Pancreas (tissue), 10 donors: ENCODE measurements at regions not wholly inside any gene's neighbourhood (a gene's known extent, or its start where the extent isn't known, plus 50 kb on each side); places are given as distances from the start of the nearest gene placed in this dataset.

Source experiments
- ATAC-seq, 4 donors: fragments of 200-7000 bp; cut with Tn5 transposase; one replicate each; pipeline versions ENCODE4 v1.8.0 to v1.9.1; 2020; ENCODE audit warnings: mild to moderate bottlenecking in 4 of 4, moderate library complexity in 4 of 4
- DNase-seq, 6 donors: peaks; one replicate each; pipeline ENCODE4 v3.0.0-alpha.2; 2020
- FAIRE-seq: peaks from 2 replicates; lab custom pipeline; 2012; peaks lifted over from hg19 to GRCh38; lab: Jason Lieb, UNC
- H3K27ac ChIP-seq, 4 donors: fragments of 200-600 bp; sonication (generic); 1 replicate in 3 of 4; 2 replicates in 1 of 4; pipeline versions ENCODE4 v1.5.0 to v1.8.0; 2020
- H3K27me3 ChIP-seq, 4 donors: fragments of 200-600 bp; one replicate each; pipeline ENCODE4 v1.8.0; 2021
- H3K36me3 ChIP-seq, 3 donors: fragments of 200-600 bp; sonication (generic) in 1 of 3; one replicate each; pipeline versions ENCODE4 v1.5.0 to v1.8.0; 2020 to 2021
- H3K4me1 ChIP-seq, 3 donors: fragments of 200-600 bp; one replicate each; pipeline ENCODE4 v1.8.0; 2021
- H3K4me3 ChIP-seq, 4 donors: fragments of 200-600 bp; sonication (generic) in 2 of 4; one replicate each; pipeline versions ENCODE4 v1.5.0 to v1.8.0; 2020 to 2021
- H3K9me3 ChIP-seq, 4 donors: fragments of 200-600 bp; one replicate each; pipeline ENCODE4 v1.8.0; 2021
- WGBS, 2 donors: extraction: QIAGEN DNeasy Blood & Tissue Kit; methylation state at CpG; one replicate each; pipeline ENCODE4 v1.1.7; 2013; 5-methylcytosine and 5-hydroxymethylcytosine counted together
- intact Hi-C, 3 donors: fragments of 100-400 bp; cut with DNase I; formaldehyde crosslinking; loops; one replicate each; pipeline versions ENCODE4 v1.11.1 to v1.14.2; 2022
- TF ChIP-seq, protein P1 (sequence below), 4 donors: fragments of 200-600 bp; sonication (generic) in 3 of 4; IDR thresholded peaks; one replicate each; pipeline versions ENCODE4 v1.5.0 to v1.8.0; 2021; ENCODE audit warnings: antibody characterized with exemption in 4 of 4
- donor health status: healthy with polysubstance abuse.
- donor health status: DM: no; HTN: no; CAD: no; lungs with moderate emphysema.
- donor health status: DM: no; HTN: no; CAD: no.
- donor health status: control.
- donor health status: control.
- donor health status: Bipolar disorder and iron deficiency.
- donor health status: DM: yes; HTN: yes; CAD: no.
- donor health status: DM: no; HTN: no; CAD: no.
- donor health status: DM: no; HTN: no; CAD: no.
- donor health status: DM: yes; HTN: yes; CAD: no.

DNA sequence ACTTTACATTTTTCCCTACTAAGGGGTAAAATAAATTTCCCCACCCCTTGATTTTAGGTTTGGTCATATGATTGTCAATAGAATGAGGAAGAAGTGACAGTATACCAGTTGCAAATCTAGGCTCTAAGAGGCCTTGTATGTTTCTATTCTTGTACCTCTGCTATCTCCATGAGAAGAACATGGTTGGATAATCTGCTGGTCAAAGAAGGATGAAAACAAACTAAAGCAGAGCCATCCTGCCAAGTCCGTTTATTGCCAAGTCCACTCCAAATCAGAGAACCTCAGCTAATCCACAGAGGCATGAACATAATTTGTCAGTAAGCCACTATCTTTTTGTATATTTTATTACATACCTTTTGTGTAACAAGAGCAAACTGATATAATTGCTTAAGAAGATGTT, 98.0 kb downstream of the CRPPA start:
- no peaks in the 10 kb centered on the region for H3K9me3 ChIP-seq
- WGBS, 2 donors, result 79 to 87% methylated on average over 1 of the region's 1 CpG
- no peak overlapping the region for H3K27ac ChIP-seq
- no peak overlapping the region for H3K4me3 ChIP-seq
- DNase-seq (no peak), ATAC-seq (no peak), FAIRE-seq (no peak)
- TF ChIP-seq, protein P1, sequence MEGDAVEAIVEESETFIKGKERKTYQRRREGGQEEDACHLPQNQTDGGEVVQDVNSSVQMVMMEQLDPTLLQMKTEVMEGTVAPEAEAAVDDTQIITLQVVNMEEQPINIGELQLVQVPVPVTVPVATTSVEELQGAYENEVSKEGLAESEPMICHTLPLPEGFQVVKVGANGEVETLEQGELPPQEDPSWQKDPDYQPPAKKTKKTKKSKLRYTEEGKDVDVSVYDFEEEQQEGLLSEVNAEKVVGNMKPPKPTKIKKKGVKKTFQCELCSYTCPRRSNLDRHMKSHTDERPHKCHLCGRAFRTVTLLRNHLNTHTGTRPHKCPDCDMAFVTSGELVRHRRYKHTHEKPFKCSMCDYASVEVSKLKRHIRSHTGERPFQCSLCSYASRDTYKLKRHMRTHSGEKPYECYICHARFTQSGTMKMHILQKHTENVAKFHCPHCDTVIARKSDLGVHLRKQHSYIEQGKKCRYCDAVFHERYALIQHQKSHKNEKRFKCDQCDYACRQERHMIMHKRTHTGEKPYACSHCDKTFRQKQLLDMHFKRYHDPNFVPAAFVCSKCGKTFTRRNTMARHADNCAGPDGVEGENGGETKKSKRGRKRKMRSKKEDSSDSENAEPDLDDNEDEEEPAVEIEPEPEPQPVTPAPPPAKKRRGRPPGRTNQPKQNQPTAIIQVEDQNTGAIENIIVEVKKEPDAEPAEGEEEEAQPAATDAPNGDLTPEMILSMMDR (IDR thresholded peaks at IDR 0.05), result no peak
- intact Hi-C loops, result no loop called here
- no peaks in the 10 kb centered on the region for H3K36me3 ChIP-seq
- no peaks in the 10 kb centered on the region for H3K4me1 ChIP-seq
- H3K27me3 ChIP-seq, result no peaks in the 10 kb centered on the region

DNA sequence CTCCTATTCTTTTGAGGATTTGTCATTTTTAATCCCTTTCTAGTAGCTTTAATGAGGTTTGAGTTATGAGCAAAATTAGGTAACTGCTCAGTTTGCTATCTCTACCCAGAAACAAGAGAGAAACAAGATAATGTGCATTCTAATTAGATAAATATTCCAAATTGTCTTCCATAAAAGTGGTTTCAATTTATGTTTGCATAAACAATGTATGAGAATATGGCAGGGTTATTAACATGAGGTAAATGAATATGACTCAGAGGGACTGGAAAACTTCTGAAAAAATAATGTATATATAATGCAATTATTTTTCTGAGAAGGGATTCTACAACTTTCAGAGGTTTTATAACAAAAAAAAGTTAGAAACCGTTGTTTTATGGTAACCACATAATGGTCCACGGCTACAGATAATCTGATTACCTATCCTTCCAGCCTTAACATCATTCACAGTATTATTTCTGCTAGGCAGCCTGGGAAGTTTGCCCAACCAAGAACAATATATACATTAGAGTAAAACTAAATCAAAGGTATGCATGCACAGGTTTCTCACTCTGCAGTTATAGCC, 101.2 kb downstream of the CRPPA start:
- H3K9me3 ChIP-seq, result no peaks in the 10 kb centered on the region
- TF ChIP-seq, protein P1 (IDR thresholded peaks at IDR 0.05), result no peak
- no peak for DNase-seq
- no peak for FAIRE-seq
- no peak overlapping the region for H3K27ac ChIP-seq
- intact Hi-C loops, result no loop called here
- no peaks in the 10 kb centered on the region for H3K27me3 ChIP-seq
- no peaks in the 10 kb centered on the region for H3K36me3 ChIP-seq
- 86 to 88% methylated on average over 2 of the region's 2 CpGs for WGBS, 2 donors
- H3K4me1 ChIP-seq, result no peaks in the 10 kb centered on the region
- no peak overlapping the region for H3K4me3 ChIP-seq
- ATAC-seq, result no peak

DNA sequence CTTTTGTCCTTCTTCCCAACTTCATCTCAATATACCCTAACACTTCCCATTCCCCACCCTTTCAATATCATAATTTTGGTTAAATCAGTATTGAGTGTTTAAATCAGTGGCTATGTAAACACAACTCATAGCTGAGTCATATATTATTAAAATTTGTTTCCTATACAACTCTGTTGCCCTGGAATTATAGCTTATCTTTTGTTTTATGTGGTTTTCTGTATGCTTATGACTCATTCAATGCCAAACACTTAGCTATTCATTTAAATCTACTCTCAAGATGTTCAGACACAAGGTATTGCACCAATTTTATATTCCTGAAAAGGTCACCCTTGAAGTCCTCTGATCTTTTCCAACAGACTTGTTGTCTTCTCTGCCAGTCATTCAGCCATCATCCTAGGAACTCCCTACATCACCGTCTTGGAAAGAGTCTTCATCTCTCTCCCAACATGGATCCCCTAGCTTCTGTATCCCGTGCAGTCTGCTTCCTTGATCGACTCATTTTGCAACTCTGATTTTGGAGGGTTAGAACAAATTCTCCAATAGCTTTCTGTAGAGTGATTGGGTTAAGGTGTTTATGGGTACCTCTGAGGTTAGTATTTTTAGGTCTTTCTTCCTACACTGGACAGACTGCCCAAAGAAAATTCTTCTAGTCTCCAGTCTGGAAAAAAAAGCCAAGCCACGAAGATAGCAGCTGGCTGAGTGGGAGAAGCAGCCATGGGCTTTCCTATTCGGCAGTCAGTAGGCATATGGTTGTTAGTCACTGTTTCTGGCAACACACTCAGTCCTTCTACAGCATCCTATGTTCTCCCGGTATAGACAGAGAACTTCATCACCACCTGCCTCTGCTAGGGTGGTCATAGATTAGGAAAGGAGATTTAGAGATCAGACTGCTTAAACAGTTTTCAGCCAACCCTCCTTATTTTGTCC, 102.1 kb downstream of the CRPPA start:
- WGBS, 2 donors, result 87 to 92% methylated on average over 6 of the region's 6 CpGs
- Histone ChIP-seq H3K27ac (no peak overlapping the region), H3K4me3 (no peak overlapping the region), H3K4me1 (no peaks in the 10 kb centered on the region), H3K9me3 (no peaks in the 10 kb centered on the region), H3K27me3 (no peaks in the 10 kb centered on the region), H3K36me3 (no peaks in the 10 kb centered on the region)
- intact Hi-C loops, result no loop called here
- TF ChIP-seq, protein P1 (IDR thresholded peaks at IDR 0.05), result no peak
- FAIRE-seq, result no peak
- no peak for ATAC-seq
- no peak for DNase-seq

DNA sequence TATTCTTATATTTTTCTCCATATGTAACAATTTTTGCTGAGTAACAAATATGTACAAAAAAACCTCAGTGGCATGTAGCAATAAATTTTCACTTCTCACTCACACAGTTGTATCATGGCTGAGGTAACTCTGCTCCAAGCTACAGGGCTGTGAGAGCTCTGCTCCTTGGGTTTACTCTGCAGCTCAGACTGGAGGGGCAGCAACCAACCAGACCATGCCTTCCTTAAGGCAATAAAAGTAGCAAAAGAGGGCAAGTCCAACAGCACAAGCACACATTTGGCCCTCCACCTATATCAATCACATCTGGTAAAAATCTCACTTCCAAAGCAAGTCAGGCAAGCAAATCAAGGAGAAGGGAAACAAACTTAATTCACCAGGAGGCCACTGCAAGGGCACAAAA, 102.9 kb downstream of the CRPPA start:
- TF ChIP-seq, protein P1 (IDR thresholded peaks at IDR 0.05), result no peak
- Histone ChIP-seq H3K36me3 (no peaks in the 10 kb centered on the region), H3K4me3 (no peak overlapping the region), H3K9me3 (no peaks in the 10 kb centered on the region), H3K27ac (no peak overlapping the region), H3K27me3 (no peaks in the 10 kb centered on the region), H3K4me1 (no peaks in the 10 kb centered on the region)
- no peak for FAIRE-seq
- DNase-seq, result no peak
- intact Hi-C loops, result no loop called here
- ATAC-seq, result no peak

DNA sequence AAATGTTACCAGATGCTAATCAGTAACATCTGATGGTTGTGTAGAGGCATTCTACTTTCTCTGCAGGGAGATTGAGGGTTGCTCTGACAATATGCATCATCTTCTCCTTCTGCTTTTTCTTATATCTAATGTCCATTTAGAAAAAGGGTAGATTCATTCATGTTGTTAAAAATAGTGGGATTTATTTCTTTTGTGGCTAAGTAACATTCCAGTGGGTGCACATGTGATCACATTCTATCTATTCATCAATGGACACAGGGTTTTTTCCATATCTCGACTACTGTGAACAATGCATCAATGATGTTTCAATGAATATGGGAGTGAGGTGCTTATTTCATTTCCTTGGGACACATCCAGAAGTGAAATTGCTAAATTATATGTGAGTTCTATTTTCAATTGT, 103.9 kb downstream of the CRPPA start:
- Histone ChIP-seq H3K36me3 (no peaks in the 10 kb centered on the region), H3K27ac (no peak overlapping the region), H3K4me1 (no peaks in the 10 kb centered on the region), H3K9me3 (no peaks in the 10 kb centered on the region), H3K4me3 (no peak overlapping the region), H3K27me3 (no peaks in the 10 kb centered on the region)
- intact Hi-C loops, result no loop called here
- TF ChIP-seq, protein P1 (IDR thresholded peaks at IDR 0.05), result no peak
- WGBS, 2 donors, result 46 to 85% methylated on average over 1 of the region's 1 CpG
- DNase-seq (no peak), FAIRE-seq (no peak), ATAC-seq (no peak)
